B cell (primary cell): ENCODE measurements at regions not wholly inside any gene's neighbourhood (a gene's known extent, or its start where the extent isn't known, plus 50 kb on each side); places are given as distances from the start of the nearest gene placed in this dataset.

Experiments used
- ATAC-seq: fragments of 200-7000 bp; cut with Tn5 transposase; one replicate; pipeline ENCODE4 v1.10.0; 2021; ENCODE audit warnings: low read depth, mild to moderate bottlenecking, moderate number of reproducible peaks, moderate library complexity
- CTCF ChIA-PET: fragments of 350-600 bp; sonication (Branson Sonifier 250); formaldehyde crosslinking; loops from one replicate; lab custom pipeline; 2021; ENCODE audit warnings: antibody characterized with exemption, inconsistent platforms; lab: Charles Lee
- POLR2A ChIA-PET: fragments of 350-600 bp; sonication (Branson Sonifier 250); formaldehyde crosslinking; loops from one replicate; lab custom pipeline; 2021; ENCODE audit warnings: antibody characterized with exemption; lab: Charles Lee
- DNase-seq: peaks from one replicate; pipeline ENCODE4 v3.0.0; 2013
- H2AFZ ChIP-seq: 2 replicates; pipeline ENCODE4 v1.6.1; 2012; ENCODE audit warnings: mild to moderate bottlenecking, low read depth, low read length; ENCODE audit not compliant: insufficient read depth, poor library complexity, severe bottlenecking
- H3K27ac ChIP-seq, 2 donors: 1 replicate in 1 of 2; 2 replicates in 1 of 2; pipeline ENCODE4 v1.5.1; 2012 to 2013; ENCODE audit warnings: low read length in 2 of 2, mild to moderate bottlenecking in 2 of 2, moderate library complexity in 1 of 2
- H3K27me3 ChIP-seq, 4 experiments: fragments of 200-600 bp in 1 of 4; sonication (generic) in 1 of 4; replicated peaks in 1 of 4; 1 replicate in 2 of 4; 2 replicates in 2 of 4; pipeline versions ENCODE4 v1.6.1 to v1.7.0; 2013 to 2016; ENCODE audit warnings: low read length in 3 of 4, mild to moderate bottlenecking in 2 of 4, mixed read lengths in 1 of 4, moderate library complexity in 1 of 4; ENCODE audit not compliant: insufficient read depth in 4 of 4, control insufficient read depth in 3 of 4; ENCODE audit errors: control extremely low read depth in 1 of 4
- H3K36me3 ChIP-seq, 2 experiments: replicated peaks in 1 of 2; 1 replicate in 1 of 2; 2 replicates in 1 of 2; pipeline versions ENCODE4 v1.6.1 to v1.7.1; 2013; ENCODE audit warnings: low read length in 1 of 2; ENCODE audit not compliant: insufficient read depth in 2 of 2, control insufficient read depth in 1 of 2; ENCODE audit errors: control extremely low read depth in 1 of 2, extremely low read depth in 1 of 2
- H3K4me1 ChIP-seq, 2 donors: fragments of 200-600 bp in 1 of 2; sonication (generic) in 1 of 2; 1 replicate in 1 of 2; 2 replicates in 1 of 2; pipeline versions ENCODE4 v1.5.1 to v1.6.1; 2013 to 2017; ENCODE audit warnings: low read length in 2 of 2; ENCODE audit not compliant: control insufficient read depth in 2 of 2, insufficient read depth in 2 of 2
- H3K4me2 ChIP-seq: replicated peaks from 2 replicates; pipeline ENCODE3; 2012; ENCODE audit warnings: mild to moderate bottlenecking, low read depth, low read length; ENCODE audit not compliant: poor library complexity, severe bottlenecking
- H3K4me3 ChIP-seq, 5 experiments: fragments of 200-600 bp in 1 of 5; sonication (generic) in 1 of 5; 1 replicate in 3 of 5; 2 replicates in 2 of 5; pipeline versions ENCODE4 v1.5.1 to v1.7.0; 2011 to 2016; ENCODE audit warnings: low read length in 4 of 5, mild to moderate bottlenecking in 4 of 5, low read depth in 2 of 5, control low read depth in 1 of 5, moderate library complexity in 1 of 5; ENCODE audit not compliant: insufficient read depth in 1 of 5; ENCODE audit errors: control extremely low read depth in 1 of 5, extremely low read depth in 1 of 5
- H3K79me2 ChIP-seq: fragments of 200-600 bp; sonication (generic); one replicate; pipeline ENCODE4 v1.6.0; 2016; ENCODE audit warnings: low read length; ENCODE audit not compliant: control insufficient read depth, insufficient read depth
- H3K9ac ChIP-seq: fragments of 200-600 bp; sonication (generic); 2 replicates; pipeline ENCODE4 v1.6.1; 2017; ENCODE audit warnings: mild to moderate bottlenecking, low read length, moderate library complexity
- H3K9me3 ChIP-seq, 3 donors: one replicate each; pipeline versions ENCODE4 v1.6.1 to v1.7.1; 2013; ENCODE audit warnings: low read length in 2 of 3; ENCODE audit not compliant: control insufficient read depth in 2 of 3, insufficient read depth in 1 of 3; ENCODE audit errors: control extremely low read depth in 1 of 3
- H4K20me1 ChIP-seq: 2 replicates; pipeline ENCODE4 v1.6.0; 2012; ENCODE audit warnings: mild to moderate bottlenecking, low read length; ENCODE audit not compliant: insufficient read depth, control insufficient read depth, poor library complexity, severe bottlenecking
- H3K27ac Mint-ChIP-seq: one replicate; pipeline ENCODE4 v1.8.0; 2021; ENCODE audit warnings: mixed read lengths
- H3K27me3 Mint-ChIP-seq: one replicate; pipeline ENCODE4 v1.8.0; 2021; ENCODE audit warnings: mixed read lengths
- H3K4me1 Mint-ChIP-seq: one replicate; pipeline ENCODE4 v1.8.0; 2021; ENCODE audit warnings: mixed read lengths
- H3K4me3 Mint-ChIP-seq: one replicate; pipeline ENCODE4 v1.8.0; 2021; ENCODE audit warnings: mixed read lengths
- H3K9me3 Mint-ChIP-seq: one replicate; pipeline ENCODE4 v1.8.0; 2022; ENCODE audit warnings: mixed read lengths; ENCODE audit not compliant: insufficient read depth
- CTCF ChIP-seq: fragments of 200-600 bp; IDR thresholded peaks from one replicate; pipeline ENCODE4 v1.8.0; 2022; ENCODE audit warnings: antibody characterized with exemption, mild to moderate bottlenecking
- EZH2 ChIP-seq: IDR thresholded peaks from 2 replicates; pipeline ENCODE4 v1.6.1; 2012; ENCODE audit warnings: borderline replicate concordance, low read depth, mild to moderate bottlenecking, moderate library complexity, low read length; ENCODE audit not compliant: insufficient read depth, poor library complexity, severe bottlenecking
- WGBS: methylation state at CpG from one replicate; pipeline ENCODE4 v1.1.5; 2013; ENCODE audit warnings: missing lambda C conversion rate; ENCODE audit not compliant: insufficient coverage; 5-methylcytosine and 5-hydroxymethylcytosine counted together
- intact Hi-C: fragments of 100-400 bp; cut with micrococcal nuclease; formaldehyde crosslinking; loops from one replicate; pipeline ENCODE4 v1.10.0; 2022

- TF ChIP-seq EZH2 (no peak), CTCF (no peak)
- H3K79me2 ChIP-seq: no peaks in the 10 kb centered on the region
- Mint-ChIP-seq H3K4me3 (no peak overlapping the region), H3K27ac (no peak overlapping the region), H3K27me3 (no peaks in the 10 kb centered on the region), H3K9me3 (no peaks in the 10 kb centered on the region), H3K4me1 (no peaks in the 10 kb centered on the region)
- H3K4me1 ChIP-seq: no peaks in the 10 kb centered on the region
- H2AFZ ChIP-seq: no peak overlapping the region
- ChIA-PET POLR2A (no interaction called here), CTCF (no interaction called here)
- peaks cover 0 to 7% (median 0%) of the 10 kb centered on the region in 3 donors for H3K9me3 ChIP-seq
- DNase-seq (no peak), ATAC-seq (no peak)
- H3K36me3 ChIP-seq: no peaks in the 10 kb centered on the region
- intact Hi-C loops: no loop called here
- H3K27ac ChIP-seq: no peak overlapping the region
- H3K4me3 ChIP-seq: no peak overlapping the region
- H3K4me2 ChIP-seq: no peak overlapping the region
- no peak overlapping the region for H3K9ac ChIP-seq
- no peaks in the 10 kb centered on the region for H3K27me3 ChIP-seq
- no peaks in the 10 kb centered on the region for H4K20me1 ChIP-seq
- WGBS: 88% methylated on average over 4 of the region's 5 CpGs
Measured at GRCh38 chr4:180784940-180785339, 1458.3 kb upstream of the TENM3 start.

GRCh38 chr4:180788729-180789128 is 1454.5 kb upstream of the TENM3 start:
- Histone ChIP-seq H3K27me3 (no peaks in the 10 kb centered on the region), H3K79me2 (no peaks in the 10 kb centered on the region), H2AFZ (no peak overlapping the region), H3K4me3 (no peak overlapping the region), H3K9me3 (peaks cover 0 to 7% (median 0%) of the 10 kb centered on the region in 3 donors), H3K4me1 (no peaks in the 10 kb centered on the region), H3K36me3 (no peaks in the 10 kb centered on the region), H3K4me2 (no peak overlapping the region), H3K9ac (no peak overlapping the region), H4K20me1 (no peaks in the 10 kb centered on the region), H3K27ac (no peak overlapping the region)
- ChIA-PET CTCF (no interaction called here), POLR2A (no interaction called here)
- no peaks in the 10 kb centered on the region for H3K9me3 Mint-ChIP-seq
- H3K4me3 Mint-ChIP-seq: no peak overlapping the region
- WGBS: 98% methylated on average over 5 of the region's 8 CpGs
- intact Hi-C loops: no loop called here
- H3K27ac Mint-ChIP-seq: no peak overlapping the region
- H3K27me3 Mint-ChIP-seq: no peaks in the 10 kb centered on the region
- H3K4me1 Mint-ChIP-seq: no peaks in the 10 kb centered on the region
- DNase-seq (no peak), ATAC-seq (no peak)
- TF ChIP-seq EZH2: no peak
- TF ChIP-seq CTCF: no peak
